ENCODE measurements at regions not wholly inside any gene's neighbourhood (a gene's known extent, or its start where the extent isn't known, plus 50 kb on each side); places are given as distances from the start of the nearest gene placed in this dataset.

- WGBS (ENCODE audit: insufficient coverage, low coverage, low lambda C conversion rate, missing lambda C conversion rate) = 37% methylated on average over 3 of the region's 3 CpGs
- peak in 1 of 3 donors; percentile 48 for DNase-seq
These were observed 456.2 kb upstream of the NMUR2 start for GRCh38 chr5:152861231-152861630.

GRCh38 chr5:152864447-152864846 is 459.4 kb upstream of the NMUR2 start:
- no peaks in the 10 kb centered on the region for H3K4me1 ChIP-seq
- WGBS (ENCODE audit: insufficient coverage, low coverage, low lambda C conversion rate, missing lambda C conversion rate) = 58% methylated on average over 3 of the region's 3 CpGs
- H3K36me3 ChIP-seq = no peaks in the 10 kb centered on the region
- DNase-seq (no peak), ATAC-seq (no peak)
- no peak for TF ChIP-seq CTCF (IDR thresholded peaks at IDR 0.05)
- TF ChIP-seq POLR2A (IDR thresholded peaks at IDR 0.05) = no peak
- H3K27ac ChIP-seq = no peak overlapping the region
- intact Hi-C loops (cut with DNase I) = no loop called here
- H3K4me3 ChIP-seq = no peak overlapping the region
- H3K9me3 ChIP-seq = no peaks in the 10 kb centered on the region
- no peaks in the 10 kb centered on the region for H3K27me3 ChIP-seq

More at GRCh38 chr5:152861231-152861630, 456.2 kb upstream of the NMUR2 start:
- no peak overlapping the region for H3K4me3 ChIP-seq
- no peaks in the 10 kb centered on the region for H3K27me3 ChIP-seq
- H3K27ac ChIP-seq = no peak overlapping the region
- intact Hi-C loops (cut with DNase I) = no loop called here
- peak in 3 of 4 donors; percentile 89 to 95 (median 89) for ATAC-seq
- H3K36me3 ChIP-seq = no peaks in the 10 kb centered on the region
- no peaks in the 10 kb centered on the region for H3K4me1 ChIP-seq
- H3K9me3 ChIP-seq = no peaks in the 10 kb centered on the region
- TF ChIP-seq CTCF (IDR thresholded peaks at IDR 0.05) (no peak), POLR2A (IDR thresholded peaks at IDR 0.05) (no peak)

- Histone ChIP-seq H3K4me3 (no peak overlapping the region), H3K36me3 (no peaks in the 10 kb centered on the region), H3K4me1 (no peaks in the 10 kb centered on the region), H3K27ac (no peak overlapping the region), H3K27me3 (no peaks in the 10 kb centered on the region), H3K9me3 (no peaks in the 10 kb centered on the region)
- TF ChIP-seq POLR2A (IDR thresholded peaks at IDR 0.05) (no peak), CTCF (IDR thresholded peaks at IDR 0.05) (no peak)
- ATAC-seq (no peak), DNase-seq (no peak)
- intact Hi-C loops (cut with DNase I) = no loop called here
These were observed 459.9 kb upstream of the NMUR2 start for GRCh38 chr5:152864991-152865390.

- TF ChIP-seq CTCF (IDR thresholded peaks at IDR 0.05) (no peak), POLR2A (IDR thresholded peaks at IDR 0.05) (no peak)
- no peak for DNase-seq
- no peaks in the 10 kb centered on the region for H3K27me3 ChIP-seq
- no peak overlapping the region for H3K4me3 ChIP-seq
- no peak for ATAC-seq
- intact Hi-C loops (cut with DNase I) = no loop called here
- H3K36me3 ChIP-seq = no peaks in the 10 kb centered on the region
- no peaks in the 10 kb centered on the region for H3K4me1 ChIP-seq
- H3K27ac ChIP-seq = no peak overlapping the region
- 80% methylated on average over 4 of the region's 4 CpGs for WGBS (ENCODE audit: insufficient coverage, low coverage, low lambda C conversion rate, missing lambda C conversion rate)
- H3K9me3 ChIP-seq = no peaks in the 10 kb centered on the region
These were observed 464.9 kb upstream of the NMUR2 start for GRCh38 chr5:152869971-152870370.

GRCh38 chr5:152882621-152883020 is 477.5 kb upstream of the NMUR2 start:
- no peak for TF ChIP-seq CTCF (IDR thresholded peaks at IDR 0.05)
- no peak for TF ChIP-seq POLR2A (IDR thresholded peaks at IDR 0.05)
- WGBS (ENCODE audit: insufficient coverage, low coverage, low lambda C conversion rate, missing lambda C conversion rate) = 37% methylated on average over 2 of the region's 2 CpGs
- H3K36me3 ChIP-seq = no peaks in the 10 kb centered on the region

More at GRCh38 chr5:152882621-152883020, 477.5 kb upstream of the NMUR2 start:
- ATAC-seq (no peak), DNase-seq (no peak)
- intact Hi-C loops (cut with DNase I) = no loop called here
- H3K27ac ChIP-seq = no peak overlapping the region
- no peak overlapping the region for H3K4me3 ChIP-seq
- H3K27me3 ChIP-seq = no peaks in the 10 kb centered on the region
- no peaks in the 10 kb centered on the region for H3K9me3 ChIP-seq
- H3K4me1 ChIP-seq = no peaks in the 10 kb centered on the region

Data from right lobe of liver (tissue), 6 donors.